Kidney (tissue), 13 donors: ENCODE measurements at regions not wholly inside any gene's neighbourhood (a gene's known extent, or its start where the extent isn't known, plus 50 kb on each side); places are given as distances from the start of the nearest gene placed in this dataset.

Experiments used
- DNase-seq, 5 donors: peaks; one replicate each; pipeline ENCODE4 v3.0.0-alpha.2; 2013 to 2020
- FAIRE-seq: peaks from 2 replicates; lab custom pipeline; 2012; peaks lifted over from hg19 to GRCh38; lab: Jason Lieb, UNC
- H3K27ac ChIP-seq, 2 donors: one replicate each; pipeline ENCODE4 v1.7.0; 2013; ENCODE audit warnings: low read depth in 2 of 2, low read length in 2 of 2, inconsistent platforms in 1 of 2
- H3K27me3 ChIP-seq: one replicate; pipeline ENCODE4 v1.7.1; 2013; ENCODE audit warnings: low read length, inconsistent platforms; ENCODE audit not compliant: control insufficient read depth, insufficient read depth
- H3K36me3 ChIP-seq, 3 donors: one replicate each; pipeline versions ENCODE4 v1.7.0 to v1.7.1; 2013; ENCODE audit warnings: low read length in 3 of 3, control low read depth in 1 of 3, inconsistent platforms in 1 of 3; ENCODE audit not compliant: insufficient read depth in 3 of 3, control insufficient read depth in 2 of 3
- H3K4me1 ChIP-seq, 3 donors: one replicate each; pipeline versions ENCODE4 v1.7.0 to v1.7.1; 2013; ENCODE audit warnings: low read length in 3 of 3, inconsistent platforms in 1 of 3, low read depth in 1 of 3; ENCODE audit not compliant: control insufficient read depth in 2 of 3, insufficient read depth in 2 of 3
- H3K4me3 ChIP-seq, 3 donors: one replicate each; pipeline versions ENCODE4 v1.7.0 to v1.8.1; 2013; ENCODE audit warnings: low read length in 3 of 3, control low read depth in 1 of 3, inconsistent platforms in 1 of 3
- H3K9ac ChIP-seq, 3 donors: one replicate each; pipeline versions ENCODE4 v1.7.0 to v1.7.1; 2013; ENCODE audit warnings: low read length in 3 of 3, control low read depth in 1 of 3, inconsistent platforms in 1 of 3
- H3K9me3 ChIP-seq, 3 donors: one replicate each; pipeline versions ENCODE4 v1.7.0 to v1.7.1; 2013; ENCODE audit warnings: low read length in 3 of 3, control low read depth in 1 of 3, inconsistent platforms in 1 of 3; ENCODE audit not compliant: control insufficient read depth in 2 of 3, insufficient read depth in 1 of 3
- intact Hi-C: fragments of 100-400 bp; cut with DNase I; formaldehyde crosslinking; loops from one replicate; pipeline ENCODE4 v1.11.1; 2022
- TF ChIP-seq, protein P1 (sequence below): IDR thresholded peaks from 3 replicates; pipeline ENCODE4 v1.5.1; 2012; ENCODE audit warnings: mild to moderate bottlenecking, moderate library complexity, borderline replicate concordance; ENCODE audit not compliant: insufficient read depth; ENCODE audit errors: extremely low read depth
- donor health status: control.
- donor health status: control.
- donor health status: control.
- donor health status: control.
- donor health status: control.
- donor health status: DM: yes; HTN: yes; CAD: no.
- donor health status: Normal renal cell carcinoma (clear cell type).

DNA sequence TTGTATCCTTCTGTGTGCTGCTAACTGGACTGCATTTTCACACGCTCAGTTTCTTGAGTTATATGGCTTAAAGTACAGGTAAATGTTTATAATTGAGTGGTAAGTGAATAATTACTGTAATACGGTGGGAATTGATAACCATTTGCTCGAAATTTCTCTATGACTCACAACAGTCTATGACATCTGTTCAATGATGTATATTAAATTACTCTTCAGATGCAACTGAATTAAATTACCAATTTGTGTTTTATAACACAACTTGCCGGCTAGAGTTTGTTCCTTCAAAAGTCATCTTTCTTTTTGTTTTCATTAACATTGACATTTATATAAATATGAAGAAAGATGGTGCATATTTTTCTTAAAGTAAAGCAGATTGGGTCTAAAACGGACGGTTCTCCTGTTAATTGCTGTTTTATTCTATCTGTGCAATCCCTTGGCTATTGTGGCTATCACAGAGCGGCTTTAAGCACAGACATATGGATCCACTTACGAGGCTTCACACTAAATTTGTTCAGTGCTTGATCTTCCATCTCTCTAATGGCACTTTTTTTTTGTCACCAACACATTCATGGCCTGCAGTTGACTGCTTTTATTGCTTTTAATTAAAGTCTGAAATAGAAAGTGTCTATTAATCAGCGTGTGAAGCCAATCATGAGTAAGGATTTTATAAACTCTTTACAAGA, 1291.6 kb upstream of the SLC10A2 start:
- no peak overlapping the region for H3K9ac ChIP-seq
- no peaks in the 10 kb centered on the region for H3K36me3 ChIP-seq
- H3K4me1 ChIP-seq, result no peaks in the 10 kb centered on the region
- FAIRE-seq (no peak), DNase-seq (no peak)
- H3K9me3 ChIP-seq, result no peaks in the 10 kb centered on the region
- intact Hi-C loops, result no loop called here
- no peaks in the 10 kb centered on the region for H3K27me3 ChIP-seq
- TF ChIP-seq, protein P1, sequence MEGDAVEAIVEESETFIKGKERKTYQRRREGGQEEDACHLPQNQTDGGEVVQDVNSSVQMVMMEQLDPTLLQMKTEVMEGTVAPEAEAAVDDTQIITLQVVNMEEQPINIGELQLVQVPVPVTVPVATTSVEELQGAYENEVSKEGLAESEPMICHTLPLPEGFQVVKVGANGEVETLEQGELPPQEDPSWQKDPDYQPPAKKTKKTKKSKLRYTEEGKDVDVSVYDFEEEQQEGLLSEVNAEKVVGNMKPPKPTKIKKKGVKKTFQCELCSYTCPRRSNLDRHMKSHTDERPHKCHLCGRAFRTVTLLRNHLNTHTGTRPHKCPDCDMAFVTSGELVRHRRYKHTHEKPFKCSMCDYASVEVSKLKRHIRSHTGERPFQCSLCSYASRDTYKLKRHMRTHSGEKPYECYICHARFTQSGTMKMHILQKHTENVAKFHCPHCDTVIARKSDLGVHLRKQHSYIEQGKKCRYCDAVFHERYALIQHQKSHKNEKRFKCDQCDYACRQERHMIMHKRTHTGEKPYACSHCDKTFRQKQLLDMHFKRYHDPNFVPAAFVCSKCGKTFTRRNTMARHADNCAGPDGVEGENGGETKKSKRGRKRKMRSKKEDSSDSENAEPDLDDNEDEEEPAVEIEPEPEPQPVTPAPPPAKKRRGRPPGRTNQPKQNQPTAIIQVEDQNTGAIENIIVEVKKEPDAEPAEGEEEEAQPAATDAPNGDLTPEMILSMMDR, result no peak
- H3K27ac ChIP-seq, result no peak overlapping the region
- no peak overlapping the region for H3K4me3 ChIP-seq

DNA sequence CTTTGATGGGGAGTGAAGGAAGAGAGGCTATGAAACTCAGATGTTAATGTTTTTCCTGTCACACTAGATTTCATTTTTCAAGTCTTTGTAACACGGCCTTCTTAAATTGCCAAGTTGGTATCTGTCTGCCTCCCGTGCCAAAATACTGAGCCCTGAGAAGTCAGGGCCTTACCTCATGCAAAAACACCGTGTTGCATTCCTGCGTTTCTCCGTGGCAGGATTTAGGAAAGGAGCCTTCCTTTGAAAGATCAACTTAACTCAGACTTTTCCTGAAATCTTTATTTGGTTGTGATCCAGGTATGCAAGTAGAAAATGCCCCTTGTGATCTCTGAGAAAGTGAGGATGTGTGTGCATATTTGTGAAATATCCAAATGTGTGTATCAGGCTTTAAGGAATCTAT, 1291.0 kb upstream of the SLC10A2 start:
- H3K9ac ChIP-seq, result no peak overlapping the region
- H3K4me3 ChIP-seq, result no peak overlapping the region
- no peaks in the 10 kb centered on the region for H3K9me3 ChIP-seq
- TF ChIP-seq, protein P1, result no peak
- H3K27me3 ChIP-seq, result no peaks in the 10 kb centered on the region
- no peaks in the 10 kb centered on the region for H3K4me1 ChIP-seq
- intact Hi-C loops, result no loop called here
- no peaks in the 10 kb centered on the region for H3K36me3 ChIP-seq
- FAIRE-seq (no peak), DNase-seq (peak in 1 of 5 donors; percentile 32)
- no peak overlapping the region for H3K27ac ChIP-seq

DNA sequence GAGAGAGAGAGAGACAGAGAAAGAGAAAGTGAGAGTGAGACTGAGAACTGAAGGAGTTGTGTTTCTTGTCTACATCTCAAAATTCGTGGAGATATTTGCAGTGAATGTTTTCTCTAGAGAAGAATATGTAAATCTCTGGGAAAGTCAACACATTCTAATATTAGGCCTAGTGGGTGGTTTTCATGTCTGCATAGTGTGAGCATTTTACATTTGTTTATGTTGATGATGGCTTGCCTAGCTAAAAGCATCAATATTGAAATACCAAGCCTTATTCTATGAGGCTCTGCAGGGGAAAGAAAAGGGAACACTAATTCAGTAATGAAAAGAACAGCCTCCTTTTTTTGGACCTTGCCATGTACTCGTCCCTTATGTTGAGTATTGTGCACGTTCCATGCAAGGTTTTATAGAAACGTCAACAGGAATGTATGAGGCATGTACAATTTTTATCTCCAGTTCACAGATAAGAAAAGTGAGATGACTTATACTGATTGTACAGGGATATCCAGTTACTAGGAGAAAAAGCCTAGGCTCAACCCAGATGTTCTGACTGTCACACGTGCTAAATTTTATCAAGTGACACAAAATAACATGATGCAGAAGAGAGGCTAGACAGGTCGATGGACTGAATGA, 1288.9 kb upstream of the SLC10A2 start:
- H3K9ac ChIP-seq, result no peak overlapping the region
- DNase-seq, result no peak
- no peak overlapping the region for H3K4me3 ChIP-seq
- intact Hi-C loops, result no loop called here
- no peaks in the 10 kb centered on the region for H3K27me3 ChIP-seq
- H3K27ac ChIP-seq, result no peak overlapping the region
- TF ChIP-seq, protein P1, result no peak
- no peaks in the 10 kb centered on the region for H3K4me1 ChIP-seq
- no peaks in the 10 kb centered on the region for H3K9me3 ChIP-seq
- H3K36me3 ChIP-seq, result no peaks in the 10 kb centered on the region
- FAIRE-seq, result no peak
